Liver (tissue), 8 donors: ENCODE measurements at regions not wholly inside any gene's neighbourhood (a gene's known extent, or its start where the extent isn't known, plus 50 kb on each side); places are given as distances from the start of the nearest gene placed in this dataset.

Source experiments
- DNase-seq: peaks from one replicate; pipeline ENCODE4 v3.0.0-alpha.2; 2017; ENCODE audit warnings: low spot score
- H3K27ac ChIP-seq, 2 donors: one replicate each; pipeline ENCODE4 v1.7.0; 2013; ENCODE audit warnings: inconsistent platforms in 2 of 2, low read length in 2 of 2, control low read depth in 1 of 2, low read depth in 1 of 2, mild to moderate bottlenecking in 1 of 2
- H3K27me3 ChIP-seq, 4 donors: one replicate each; pipeline versions ENCODE4 v1.6.1 to v1.7.0; 2013; ENCODE audit warnings: low read length in 3 of 4, inconsistent platforms in 1 of 4, mild to moderate bottlenecking in 1 of 4, moderate library complexity in 1 of 4; ENCODE audit not compliant: control insufficient read depth in 4 of 4, insufficient read depth in 4 of 4
- H3K36me3 ChIP-seq, 4 donors: one replicate each; pipeline versions ENCODE4 v1.6.1 to v1.7.0; 2013; ENCODE audit warnings: low read length in 3 of 4, mild to moderate bottlenecking in 3 of 4, low read depth in 1 of 4, moderate library complexity in 1 of 4; ENCODE audit not compliant: control insufficient read depth in 4 of 4, insufficient read depth in 3 of 4
- H3K4me1 ChIP-seq, 4 donors: one replicate each; pipeline versions ENCODE4 v1.6.1 to v1.7.0; 2013; ENCODE audit warnings: low read length in 3 of 4, mild to moderate bottlenecking in 3 of 4, moderate library complexity in 1 of 4; ENCODE audit not compliant: control insufficient read depth in 4 of 4, insufficient read depth in 4 of 4
- H3K4me3 ChIP-seq, 3 donors: one replicate each; pipeline versions ENCODE4 v1.6.1 to v1.7.0; 2013; ENCODE audit warnings: low read length in 3 of 3, control low read depth in 1 of 3, low read depth in 1 of 3, mild to moderate bottlenecking in 1 of 3
- H3K9ac ChIP-seq, 2 donors: one replicate each; pipeline ENCODE4 v1.7.0; 2013; ENCODE audit warnings: low read length in 2 of 2, mild to moderate bottlenecking in 2 of 2, moderate library complexity in 2 of 2, control low read depth in 1 of 2, low read depth in 1 of 2
- H3K9me3 ChIP-seq, 4 donors: one replicate each; pipeline versions ENCODE4 v1.6.1 to v1.7.0; 2013; ENCODE audit warnings: low read length in 3 of 4; ENCODE audit not compliant: control insufficient read depth in 4 of 4
- CTCF ChIP-seq: fragments of 150-350 bp; IDR thresholded peaks from 2 replicates; pipeline ENCODE4 v1.5.1; 2017; ENCODE audit warnings: improper control_type of control experiment, low read depth, low read length; ENCODE audit not compliant: missing input control
- EGR1 ChIP-seq, 2 donors: IDR thresholded peaks; 2 replicates each; pipeline ENCODE4 v1.6.1; 2016 to 2018; ENCODE audit warnings: antibody characterized with exemption in 2 of 2, low read depth in 2 of 2
- FOXA1 ChIP-seq: IDR thresholded peaks from 2 replicates; pipeline ENCODE4 v1.6.1; 2016; ENCODE audit warnings: antibody characterized with exemption
- FOXA2 ChIP-seq: IDR thresholded peaks from 2 replicates; pipeline ENCODE4 v1.6.1; 2016; ENCODE audit warnings: antibody characterized with exemption
- GABPA ChIP-seq, 2 donors: IDR thresholded peaks in 1 of 2; conservative IDR thresholded peaks in 1 of 2; 2 replicates each; pipeline ENCODE4 v1.6.1; 2016; ENCODE audit warnings: antibody characterized with exemption in 2 of 2, mild to moderate bottlenecking in 1 of 2, moderate library complexity in 1 of 2
- HNF4A ChIP-seq, 2 donors: conservative IDR thresholded peaks; 2 replicates each; pipeline ENCODE4 v1.6.1; 2016; ENCODE audit warnings: antibody characterized with exemption in 2 of 2, mild to moderate bottlenecking in 2 of 2
- HNF4G ChIP-seq: IDR thresholded peaks from 2 replicates; pipeline ENCODE4 v1.6.1; 2016; ENCODE audit warnings: antibody characterized with exemption
- JUND ChIP-seq, 2 donors: IDR thresholded peaks; 2 replicates each; pipeline ENCODE4 v1.6.1; 2016; ENCODE audit warnings: antibody characterized with exemption in 2 of 2
- RAD21 ChIP-seq, 2 donors: IDR thresholded peaks; 2 replicates each; pipeline ENCODE4 v1.6.1; 2016; ENCODE audit warnings: antibody characterized with exemption in 2 of 2, mild to moderate bottlenecking in 2 of 2
- REST ChIP-seq: IDR thresholded peaks from 2 replicates; pipeline ENCODE4 v1.6.1; 2016; ENCODE audit warnings: antibody characterized with exemption, mild to moderate bottlenecking
- RXRA ChIP-seq, 2 donors: IDR thresholded peaks; 2 replicates each; pipeline ENCODE4 v1.6.1; 2017 to 2018; ENCODE audit warnings: antibody characterized with exemption in 2 of 2, mild to moderate bottlenecking in 1 of 2
- SP1 ChIP-seq: IDR thresholded peaks from 2 replicates; pipeline ENCODE4 v1.6.1; 2018; ENCODE audit warnings: antibody characterized with exemption, mild to moderate bottlenecking
- TAF1 ChIP-seq: conservative IDR thresholded peaks from 2 replicates; pipeline ENCODE4 v1.6.1; 2016; ENCODE audit warnings: antibody characterized with exemption, mild to moderate bottlenecking
- YY1 ChIP-seq: IDR thresholded peaks from 2 replicates; pipeline ENCODE4 v1.6.1; 2016; ENCODE audit warnings: antibody characterized with exemption, mild to moderate bottlenecking
- WGBS: extraction: QIAGEN DNeasy Blood & Tissue Kit; methylation state at CpG from one replicate; pipeline ENCODE4 v1.1.7; 2013; 5-methylcytosine and 5-hydroxymethylcytosine counted together
- TF ChIP-seq, protein P1 (sequence below): IDR thresholded peaks from 2 replicates; pipeline ENCODE4 v1.6.1; 2016; ENCODE audit warnings: antibody characterized with exemption
- TF ChIP-seq, protein P2 (sequence below): IDR thresholded peaks from 2 replicates; pipeline ENCODE4 v1.6.1; 2016; ENCODE audit warnings: antibody characterized with exemption
- donor health status: healthy.
- donor health status: healthy.
- donor health status: healthy.
- donor health status: healthy.
- donor health status: healthy.

GRCh38 chr4:187612301-187612700 lies 383.3 kb upstream of the ZFP42 start:
- no peak overlapping the region for H3K9ac ChIP-seq

More at GRCh38 chr4:187612301-187612700, 383.3 kb upstream of the ZFP42 start:
- WGBS: 82% methylated on average over 8 of the region's 8 CpGs
- Histone ChIP-seq H3K9me3 (no peaks in the 10 kb centered on the region), H3K4me1 (no peaks in the 10 kb centered on the region), H3K27me3 (peaks cover 0 to 7% (median 0%) of the 10 kb centered on the region in 4 donors), H3K36me3 (no peaks in the 10 kb centered on the region), H3K4me3 (no peak overlapping the region), H3K27ac (no peak overlapping the region)
- no peak for DNase-seq
- TF ChIP-seq SP1: no peak
- TF ChIP-seq CTCF: no peak
- no peak for TF ChIP-seq RXRA (IDR thresholded peaks at IDR 0.05)
- no peak for TF ChIP-seq REST
- TF ChIP-seq FOXA1: no peak
- no peak for TF ChIP-seq EGR1 (IDR thresholded peaks at IDR 0.05; ENCODE audit: low read depth in 2 of 2)
- TF ChIP-seq TAF1: no peak
- TF ChIP-seq, protein P1, sequence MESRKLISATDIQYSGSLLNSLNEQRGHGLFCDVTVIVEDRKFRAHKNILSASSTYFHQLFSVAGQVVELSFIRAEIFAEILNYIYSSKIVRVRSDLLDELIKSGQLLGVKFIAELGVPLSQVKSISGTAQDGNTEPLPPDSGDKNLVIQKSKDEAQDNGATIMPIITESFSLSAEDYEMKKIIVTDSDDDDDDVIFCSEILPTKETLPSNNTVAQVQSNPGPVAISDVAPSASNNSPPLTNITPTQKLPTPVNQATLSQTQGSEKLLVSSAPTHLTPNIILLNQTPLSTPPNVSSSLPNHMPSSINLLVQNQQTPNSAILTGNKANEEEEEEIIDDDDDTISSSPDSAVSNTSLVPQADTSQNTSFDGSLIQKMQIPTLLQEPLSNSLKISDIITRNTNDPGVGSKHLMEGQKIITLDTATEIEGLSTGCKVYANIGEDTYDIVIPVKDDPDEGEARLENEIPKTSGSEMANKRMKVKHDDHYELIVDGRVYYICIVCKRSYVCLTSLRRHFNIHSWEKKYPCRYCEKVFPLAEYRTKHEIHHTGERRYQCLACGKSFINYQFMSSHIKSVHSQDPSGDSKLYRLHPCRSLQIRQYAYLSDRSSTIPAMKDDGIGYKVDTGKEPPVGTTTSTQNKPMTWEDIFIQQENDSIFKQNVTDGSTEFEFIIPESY: no peak
- no peak for TF ChIP-seq FOXA2
- TF ChIP-seq, protein P2, sequence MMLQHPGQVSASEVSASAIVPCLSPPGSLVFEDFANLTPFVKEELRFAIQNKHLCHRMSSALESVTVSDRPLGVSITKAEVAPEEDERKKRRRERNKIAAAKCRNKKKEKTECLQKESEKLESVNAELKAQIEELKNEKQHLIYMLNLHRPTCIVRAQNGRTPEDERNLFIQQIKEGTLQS: no peak
- TF ChIP-seq HNF4A (conservative IDR thresholded peaks at IDR 0.05): no peak
- TF ChIP-seq YY1: no peak
- no peak for TF ChIP-seq JUND (IDR thresholded peaks at IDR 0.05)
- TF ChIP-seq HNF4G: no peak
- TF ChIP-seq GABPA (IDR thresholded peaks at IDR 0.05 in 1 of 2, conservative IDR thresholded peaks at IDR 0.05 in 1 of 2): no peak
- no peak for TF ChIP-seq RAD21 (IDR thresholded peaks at IDR 0.05)
